UCSD-AML1 (cell line): ENCODE measurements at regions not wholly inside any gene's neighbourhood (a gene's known extent, or its start where the extent isn't known, plus 50 kb on each side); places are given as distances from the start of the nearest gene placed in this dataset.
"Not testable (repeated sequence)": the region's sequence is repeated elsewhere in the genome, so short reads cannot be mapped to it uniquely, and the experiment has no call there.

Experiments
- DNase-seq: peaks from one replicate; lab custom pipeline; 2025; ENCODE audit not compliant: unreplicated experiment; lab: John Stamatoyannopoulos, UW

- DNase-seq: no peak
These were observed 415.9 kb downstream of the NDFIP2 start for GRCh38 chr13:79896851-79897250.

- DNase-seq: no peak
These were observed 414.5 kb downstream of the NDFIP2 start for GRCh38 chr13:79895416-79895815.

GRCh38 chr13:79887278-79887677, 406.3 kb downstream of the NDFIP2 start:
- DNase-seq: not testable (repeated sequence)

GRCh38 chr13:79886601-79887000, 405.6 kb downstream of the NDFIP2 start:
- DNase-seq: no peak

- no peak for DNase-seq
These were observed 403.9 kb downstream of the NDFIP2 start for GRCh38 chr13:79884890-79885289.

- DNase-seq: no peak
These were observed 402.3 kb downstream of the NDFIP2 start for GRCh38 chr13:79883216-79883615.

GRCh38 chr13:79880818-79881217, 399.9 kb downstream of the NDFIP2 start:
- DNase-seq: no peak

- DNase-seq: no peak
These were observed 393.7 kb downstream of the NDFIP2 start for GRCh38 chr13:79874396-79875360.

GRCh38 chr13:79871594-79871993, 390.6 kb downstream of the NDFIP2 start:
- no peak for DNase-seq

- DNase-seq: no peak
These were observed 389.8 kb downstream of the NDFIP2 start for GRCh38 chr13:79870766-79871165.

- DNase-seq: no peak
These were observed 389.2 kb downstream of the NDFIP2 start for GRCh38 chr13:79870123-79870522.

GRCh38 chr13:79869326-79869725, 388.4 kb downstream of the NDFIP2 start:
- DNase-seq: no peak

- no peak for DNase-seq
These were observed 386.3 kb downstream of the NDFIP2 start for GRCh38 chr13:79867254-79867653.

GRCh38 chr13:79866436-79866835, 385.5 kb downstream of the NDFIP2 start:
- no peak for DNase-seq

GRCh38 chr13:79862515-79862914, 381.6 kb downstream of the NDFIP2 start:
- DNase-seq: no peak

GRCh38 chr13:79861731-79862130, 380.8 kb downstream of the NDFIP2 start:
- no peak for DNase-seq

- no peak for DNase-seq
These were observed 379.8 kb downstream of the NDFIP2 start for GRCh38 chr13:79860791-79861190.

GRCh38 chr13:79859756-79860155, 378.8 kb downstream of the NDFIP2 start:
- no peak for DNase-seq

- DNase-seq: no peak
These were observed 372.3 kb downstream of the NDFIP2 start for GRCh38 chr13:79853251-79853650.

GRCh38 chr13:79851318-79851717, 370.4 kb downstream of the NDFIP2 start:
- no peak for DNase-seq

- DNase-seq: no peak
These were observed 367.1 kb downstream of the NDFIP2 start for GRCh38 chr13:79847882-79848592.

- no peak for DNase-seq
These were observed 365.4 kb downstream of the NDFIP2 start for GRCh38 chr13:79846386-79846785.
